ENCODE measurements at regions not wholly inside any gene's neighbourhood (a gene's known extent, or its start where the extent isn't known, plus 50 kb on each side); places are given as distances from the start of the nearest gene placed in this dataset.

- TF ChIP-seq CTCF (conservative IDR thresholded peaks at IDR 0.05), result no peak
- H3K9ac ChIP-seq (ENCODE audit: extremely low read depth, low read length, poor library complexity, severe bottlenecking), result no peak overlapping the region
- DNase-seq, result no peak
- no peaks in the 10 kb centered on the region for H3K36me3 Mint-ChIP-seq (ENCODE audit: low read depth)
- H3K27me3 Mint-ChIP-seq (ENCODE audit: insufficient read depth), result no peaks in the 10 kb centered on the region
- no peaks in the 10 kb centered on the region for H3K9me3 ChIP-seq (ENCODE audit: control insufficient read depth, low read length)
- H3K9me3 Mint-ChIP-seq, result no peaks in the 10 kb centered on the region
- H3K27ac Mint-ChIP-seq, result no peak overlapping the region
- H3K36me3 ChIP-seq (ENCODE audit: control insufficient read depth, insufficient read depth, low read length), result no peaks in the 10 kb centered on the region
- no peak overlapping the region for H3K27ac ChIP-seq (ENCODE audit: low read depth, low read length)
- H3K4me1 Mint-ChIP-seq, result no peaks in the 10 kb centered on the region
- H3K4me1 ChIP-seq (ENCODE audit: control insufficient read depth, insufficient read depth, low read length), result no peaks in the 10 kb centered on the region
- no CpG with 5 or more reads among the region's 3 CpGs for whole genome bisulfite sequencing, 2 experiments (ENCODE audit: insufficient coverage in 1 of 2, insufficient read length in 1 of 2)
- no peak overlapping the region for H3K4me3 ChIP-seq (ENCODE audit: low read length)
- H3K27me3 ChIP-seq (ENCODE audit: control insufficient read depth, insufficient read depth, low read length, poor library complexity, severe bottlenecking), result no peaks in the 10 kb centered on the region
- H3K4me3 Mint-ChIP-seq, result no peak overlapping the region
These were observed 444.3 kb downstream of the NAP1L3 start for GRCh38 chrX:93229036-93229435.

Data from endodermal cell (in vitro differentiated cells).